ENCODE measurements at regions not wholly inside any gene's neighbourhood (a gene's known extent, or its start where the extent isn't known, plus 50 kb on each side); places are given as distances from the start of the nearest gene placed in this dataset.
A peak's percentile ranks its signal among the peaks of the same experiment; 100 is the strongest.

DNA sequence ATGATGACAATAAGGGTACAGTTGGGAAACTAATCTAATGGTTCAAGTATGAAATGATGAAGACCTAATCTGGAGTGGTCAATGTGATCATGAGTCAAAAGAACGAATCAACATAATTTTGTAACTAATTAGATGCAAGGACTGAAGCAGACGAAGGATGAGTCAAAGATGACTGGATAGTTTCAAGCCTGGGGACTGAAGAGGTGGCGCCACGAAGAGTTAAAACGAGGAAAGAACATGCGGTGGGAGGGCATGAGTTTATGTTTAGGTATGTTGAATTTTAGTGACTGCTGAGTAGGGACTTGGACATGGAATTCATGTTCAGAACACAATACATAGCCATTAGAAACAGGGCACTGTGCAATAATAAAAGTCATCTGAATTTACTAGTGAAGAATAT is 221.5 kb upstream of the FAM241A start:
- Histone ChIP-seq H3K4me3 (ENCODE audit: low read depth, low read length) (no peak overlapping the region), H3K27ac (no peak overlapping the region), H3K36me3 (replicated peaks) (no peaks in the 10 kb centered on the region), H3K27me3 (replicated peaks) (no peaks in the 10 kb centered on the region)
- no peak for DNase-seq
- TF ChIP-seq, protein P1, sequence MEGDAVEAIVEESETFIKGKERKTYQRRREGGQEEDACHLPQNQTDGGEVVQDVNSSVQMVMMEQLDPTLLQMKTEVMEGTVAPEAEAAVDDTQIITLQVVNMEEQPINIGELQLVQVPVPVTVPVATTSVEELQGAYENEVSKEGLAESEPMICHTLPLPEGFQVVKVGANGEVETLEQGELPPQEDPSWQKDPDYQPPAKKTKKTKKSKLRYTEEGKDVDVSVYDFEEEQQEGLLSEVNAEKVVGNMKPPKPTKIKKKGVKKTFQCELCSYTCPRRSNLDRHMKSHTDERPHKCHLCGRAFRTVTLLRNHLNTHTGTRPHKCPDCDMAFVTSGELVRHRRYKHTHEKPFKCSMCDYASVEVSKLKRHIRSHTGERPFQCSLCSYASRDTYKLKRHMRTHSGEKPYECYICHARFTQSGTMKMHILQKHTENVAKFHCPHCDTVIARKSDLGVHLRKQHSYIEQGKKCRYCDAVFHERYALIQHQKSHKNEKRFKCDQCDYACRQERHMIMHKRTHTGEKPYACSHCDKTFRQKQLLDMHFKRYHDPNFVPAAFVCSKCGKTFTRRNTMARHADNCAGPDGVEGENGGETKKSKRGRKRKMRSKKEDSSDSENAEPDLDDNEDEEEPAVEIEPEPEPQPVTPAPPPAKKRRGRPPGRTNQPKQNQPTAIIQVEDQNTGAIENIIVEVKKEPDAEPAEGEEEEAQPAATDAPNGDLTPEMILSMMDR (IDR thresholded peaks at IDR 0.05; ENCODE audit: low read depth, low read length, missing control alignments), result no peak
- in situ Hi-C loops (cut with HindIII; ENCODE audit: low pct_ligation_motif_present, low sequenced_read_pairs), result no loop called here

DNA sequence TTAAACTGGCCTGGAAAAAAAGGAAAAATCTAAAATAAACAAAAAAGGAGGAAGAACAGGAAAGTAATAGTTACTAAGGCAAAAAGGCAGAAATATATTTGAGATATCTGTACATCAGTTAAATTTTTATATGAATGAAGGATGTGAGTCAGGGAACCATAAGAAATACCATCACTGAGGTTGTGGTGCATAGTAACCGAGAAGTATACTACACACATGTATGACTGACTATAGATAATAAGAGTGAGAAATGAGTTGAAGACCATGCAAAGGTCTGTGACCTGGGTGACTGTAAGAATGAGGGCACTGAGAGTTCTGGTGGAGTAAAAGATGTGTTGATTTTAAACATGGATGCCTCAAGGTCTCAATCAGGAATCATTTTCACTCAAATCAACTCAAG is 220.6 kb upstream of the FAM241A start:
- TF ChIP-seq, protein P1 (IDR thresholded peaks at IDR 0.05; ENCODE audit: low read depth, low read length, missing control alignments), result no peak
- Histone ChIP-seq H3K27me3 (replicated peaks) (no peaks in the 10 kb centered on the region), H3K27ac (no peak overlapping the region), H3K4me3 (ENCODE audit: low read depth, low read length) (no peak overlapping the region), H3K36me3 (replicated peaks) (no peaks in the 10 kb centered on the region)
- no peak for DNase-seq
- in situ Hi-C loops (cut with HindIII; ENCODE audit: low pct_ligation_motif_present, low sequenced_read_pairs), result no loop called here

DNA sequence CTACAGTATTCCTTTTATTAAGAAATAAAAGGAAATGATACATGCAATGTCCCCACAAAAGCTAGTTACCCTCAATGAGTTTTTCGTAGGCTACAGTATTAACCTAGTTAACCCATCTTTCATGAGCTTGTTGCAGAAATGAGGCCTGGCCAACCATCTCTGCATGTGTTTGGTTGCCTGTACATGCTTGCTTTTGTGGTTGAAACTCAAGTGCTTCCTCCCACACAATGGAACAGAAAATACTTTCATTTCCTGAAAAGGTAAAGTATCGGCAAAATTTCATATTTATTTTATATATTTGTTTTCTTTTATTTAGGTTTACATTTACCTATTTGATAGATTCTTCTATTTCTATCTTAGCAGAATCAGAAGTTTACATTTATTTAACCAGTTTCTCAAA is 214.6 kb upstream of the FAM241A start:
- in situ Hi-C loops (cut with HindIII; ENCODE audit: low pct_ligation_motif_present, low sequenced_read_pairs), result no loop called here

DNA sequence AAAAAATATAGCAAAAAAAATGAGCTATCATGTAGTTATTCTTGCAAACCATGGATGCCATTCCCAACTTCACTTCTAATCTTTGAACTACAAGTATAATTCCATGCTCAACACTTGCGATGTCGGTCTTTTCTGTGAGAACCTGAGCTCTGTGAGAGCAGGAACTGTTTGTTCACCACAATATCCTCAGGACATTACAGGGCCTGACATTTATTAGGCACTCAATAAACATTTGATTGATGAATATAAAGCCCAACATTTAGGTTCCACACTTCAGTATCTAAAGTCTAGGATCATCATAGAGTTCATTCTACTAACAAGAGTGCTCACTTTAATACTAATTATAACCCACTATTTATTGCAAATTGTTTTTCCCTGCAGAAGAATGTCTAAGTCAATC is 211.6 kb upstream of the FAM241A start:
- Histone ChIP-seq H3K36me3 (replicated peaks) (no peaks in the 10 kb centered on the region), H3K27me3 (replicated peaks) (no peaks in the 10 kb centered on the region), H3K27ac (no peak overlapping the region), H3K4me3 (ENCODE audit: low read depth, low read length) (no peak overlapping the region)
- no peak for DNase-seq
- in situ Hi-C loops (cut with HindIII; ENCODE audit: low pct_ligation_motif_present, low sequenced_read_pairs), result no loop called here
- TF ChIP-seq, protein P1 (IDR thresholded peaks at IDR 0.05; ENCODE audit: low read depth, low read length, missing control alignments), result no peak

More for the DNA sequence above, 214.6 kb upstream of the FAM241A start:
- H3K27me3 ChIP-seq (replicated peaks), result no peaks in the 10 kb centered on the region
- H3K4me3 ChIP-seq (ENCODE audit: low read depth, low read length), result no peak overlapping the region
- no peak overlapping the region for H3K27ac ChIP-seq
- no peak for DNase-seq
- no peaks in the 10 kb centered on the region for H3K36me3 ChIP-seq (replicated peaks)
- TF ChIP-seq, protein P1 (IDR thresholded peaks at IDR 0.05; ENCODE audit: low read depth, low read length, missing control alignments), result no peak

DNA sequence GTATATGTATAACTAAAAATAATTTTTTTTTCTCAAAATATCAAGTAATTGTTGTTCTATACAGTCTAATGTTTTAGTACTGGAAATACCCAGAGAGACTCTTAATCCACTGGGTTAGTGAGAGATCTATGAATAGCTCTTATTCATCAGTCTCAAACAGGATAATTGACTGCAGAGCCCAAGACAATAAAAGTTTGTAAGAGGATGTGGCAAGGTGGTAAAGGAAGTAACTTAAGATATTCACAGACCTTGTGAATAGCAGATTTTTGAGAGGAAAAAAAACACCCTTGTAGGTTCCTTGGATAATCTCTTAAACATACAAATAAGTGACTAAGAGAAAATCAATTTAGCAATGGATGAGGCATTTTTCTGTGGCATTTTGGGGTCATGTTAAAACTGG is 210.9 kb upstream of the FAM241A start:
- H3K36me3 ChIP-seq (replicated peaks), result no peaks in the 10 kb centered on the region
- in situ Hi-C loops (cut with HindIII; ENCODE audit: low pct_ligation_motif_present, low sequenced_read_pairs), result no loop called here
- no peaks in the 10 kb centered on the region for H3K27me3 ChIP-seq (replicated peaks)
- no peak overlapping the region for H3K27ac ChIP-seq
- DNase-seq, result no peak
- H3K4me3 ChIP-seq (ENCODE audit: low read depth, low read length), result no peak overlapping the region
- TF ChIP-seq, protein P1 (IDR thresholded peaks at IDR 0.05; ENCODE audit: low read depth, low read length, missing control alignments), result no peak

DNA sequence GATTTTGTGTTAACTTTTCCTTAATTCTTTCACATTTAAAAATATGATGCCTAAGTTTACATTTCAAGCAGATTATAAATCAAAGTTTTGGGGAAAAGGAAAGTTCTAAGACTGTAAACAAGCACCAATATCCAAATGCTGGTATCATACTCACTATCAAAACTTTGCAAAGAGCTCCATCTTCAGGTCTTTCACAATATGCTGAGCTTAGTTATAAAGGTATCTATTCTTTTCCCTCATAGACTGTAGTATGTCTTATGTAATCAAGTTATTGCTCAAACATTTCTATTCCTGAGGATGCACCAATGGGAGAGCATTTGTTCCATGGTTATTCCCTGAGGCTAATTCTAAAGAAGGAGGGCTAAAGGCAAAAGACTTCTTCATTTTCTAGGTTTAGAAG is 207.9 kb upstream of the FAM241A start:
- DNase-seq, result no peak
- in situ Hi-C loops (cut with HindIII; ENCODE audit: low pct_ligation_motif_present, low sequenced_read_pairs), result no loop called here
- Histone ChIP-seq H3K27ac (no peak overlapping the region), H3K27me3 (replicated peaks) (no peaks in the 10 kb centered on the region), H3K4me3 (ENCODE audit: low read depth, low read length) (no peak overlapping the region), H3K36me3 (replicated peaks) (no peaks in the 10 kb centered on the region)
- TF ChIP-seq, protein P1 (IDR thresholded peaks at IDR 0.05; ENCODE audit: low read depth, low read length, missing control alignments), result peak; percentile 17

Data from brain microvascular endothelial cell (primary cell).